ENCODE measurements at regions not wholly inside any gene's neighbourhood (a gene's known extent, or its start where the extent isn't known, plus 50 kb on each side); places are given as distances from the start of the nearest gene placed in this dataset.

DNA sequence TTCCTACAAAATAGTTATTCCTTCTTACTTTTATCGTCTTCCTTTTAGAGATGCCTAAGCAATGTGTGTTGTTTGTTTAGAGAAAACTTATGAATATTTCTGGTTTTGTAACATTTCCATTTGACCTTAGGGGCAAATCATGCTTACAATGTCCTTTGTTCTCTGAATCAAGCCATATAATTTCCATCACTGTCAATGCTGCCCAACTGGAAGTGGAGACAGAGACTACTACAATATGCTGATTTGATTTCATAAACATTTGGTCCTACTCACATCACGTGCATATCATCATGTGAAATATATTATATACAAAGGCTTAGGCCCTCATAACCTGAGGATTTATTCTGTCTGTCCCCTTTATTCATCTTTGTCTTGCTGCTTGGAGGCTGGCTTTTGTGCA, 183.2 kb upstream of the CD180 start:
- H3K4me3 ChIP-seq = no peak overlapping the region
- DNase-seq = no peak
- no peaks in the 10 kb centered on the region for H3K27me3 ChIP-seq
- intact Hi-C loops (cut with DNase I) = no loop called here
- H3K9ac ChIP-seq (ENCODE audit: low read depth in 2 of 2, low read length in 2 of 2) = no peak overlapping the region
- no peaks in the 10 kb centered on the region for H3K4me1 ChIP-seq
- no peak overlapping the region for H3K27ac ChIP-seq
- no peaks in the 10 kb centered on the region for H3K9me3 ChIP-seq
- H3K36me3 ChIP-seq = no peaks in the 10 kb centered on the region
- TF ChIP-seq CTCF (IDR thresholded peaks at IDR 0.05) = no peak

GRCh38 chr5:67378256-67378655, 181.7 kb upstream of the CD180 start:
- Histone ChIP-seq H3K9ac (ENCODE audit: low read depth in 2 of 2, low read length in 2 of 2) (no peak overlapping the region), H3K27ac (no peak overlapping the region), H3K27me3 (no peaks in the 10 kb centered on the region), H3K36me3 (no peaks in the 10 kb centered on the region), H3K9me3 (no peaks in the 10 kb centered on the region), H3K4me3 (no peak overlapping the region), H3K4me1 (no peaks in the 10 kb centered on the region)
- no peak for TF ChIP-seq CTCF (IDR thresholded peaks at IDR 0.05)
- DNase-seq = no peak
- intact Hi-C loops (cut with DNase I) = no loop called here

- H3K36me3 ChIP-seq = no peaks in the 10 kb centered on the region
- TF ChIP-seq CTCF (IDR thresholded peaks at IDR 0.05) = no peak
- no peak for DNase-seq
- H3K9me3 ChIP-seq = no peaks in the 10 kb centered on the region
- no peak overlapping the region for H3K4me3 ChIP-seq
- no peaks in the 10 kb centered on the region for H3K27me3 ChIP-seq
- no peaks in the 10 kb centered on the region for H3K4me1 ChIP-seq
- intact Hi-C loops (cut with DNase I) = no loop called here
- no peak overlapping the region for H3K9ac ChIP-seq (ENCODE audit: low read depth in 2 of 2, low read length in 2 of 2)
- no peak overlapping the region for H3K27ac ChIP-seq
These were observed 181.0 kb upstream of the CD180 start for GRCh38 chr5:67377631-67378030.

- H3K4me1 ChIP-seq = no peaks in the 10 kb centered on the region
- H3K36me3 ChIP-seq = no peaks in the 10 kb centered on the region
- H3K4me3 ChIP-seq = no peak overlapping the region
- DNase-seq = no peak
- no peaks in the 10 kb centered on the region for H3K9me3 ChIP-seq
- H3K27me3 ChIP-seq = no peaks in the 10 kb centered on the region
- H3K27ac ChIP-seq = no peak overlapping the region
- H3K9ac ChIP-seq (ENCODE audit: low read depth in 2 of 2, low read length in 2 of 2) = no peak overlapping the region
- TF ChIP-seq CTCF (IDR thresholded peaks at IDR 0.05) = no peak
- intact Hi-C loops (cut with DNase I) = no loop called here
These were observed 179.0 kb upstream of the CD180 start for GRCh38 chr5:67375606-67376005.

- Histone ChIP-seq H3K9me3 (no peaks in the 10 kb centered on the region), H3K4me1 (no peaks in the 10 kb centered on the region), H3K27ac (no peak overlapping the region), H3K36me3 (no peaks in the 10 kb centered on the region), H3K9ac (ENCODE audit: low read depth in 2 of 2, low read length in 2 of 2) (no peak overlapping the region), H3K4me3 (no peak overlapping the region), H3K27me3 (no peaks in the 10 kb centered on the region)
- intact Hi-C loops (cut with DNase I) = no loop called here
- no peak for DNase-seq
- TF ChIP-seq CTCF (IDR thresholded peaks at IDR 0.05) = no peak
These were observed 177.8 kb upstream of the CD180 start for GRCh38 chr5:67374378-67374777.

DNA sequence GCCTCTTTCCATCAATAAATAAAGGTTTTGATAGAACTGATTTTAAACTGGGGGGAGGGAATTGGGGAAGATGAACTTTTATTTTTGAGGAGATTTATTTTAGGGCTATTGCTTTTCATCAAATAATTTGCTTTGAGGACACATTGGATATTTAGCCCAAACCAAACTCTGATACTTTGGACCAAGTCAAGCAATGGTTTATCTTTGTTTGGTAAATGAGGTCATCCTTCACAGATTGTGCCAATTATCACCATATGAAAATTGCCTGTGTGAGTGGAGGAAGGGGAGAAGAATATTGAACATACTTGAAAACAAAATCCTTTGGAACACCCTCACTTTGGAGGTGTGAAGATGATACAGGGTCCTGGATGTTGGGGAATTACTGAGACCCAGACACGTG, 176.9 kb upstream of the CD180 start:
- H3K36me3 ChIP-seq = no peaks in the 10 kb centered on the region
- TF ChIP-seq CTCF (IDR thresholded peaks at IDR 0.05) = no peak
- intact Hi-C loops (cut with DNase I) = no loop called here

More for the DNA sequence above, 176.9 kb upstream of the CD180 start:
- Histone ChIP-seq H3K4me3 (no peak overlapping the region), H3K27me3 (no peaks in the 10 kb centered on the region), H3K9me3 (no peaks in the 10 kb centered on the region), H3K9ac (ENCODE audit: low read depth in 2 of 2, low read length in 2 of 2) (no peak overlapping the region), H3K4me1 (no peaks in the 10 kb centered on the region), H3K27ac (no peak overlapping the region)
- DNase-seq = no peak
